HEK293 (cell line): ENCODE measurements at regions not wholly inside any gene's neighbourhood (a gene's known extent, or its start where the extent isn't known, plus 50 kb on each side); places are given as distances from the start of the nearest gene placed in this dataset.

ENCODE experiments used
- CTCF ChIA-PET: fragments of 350-600 bp; formaldehyde crosslinking; extraction: SDS; loops from one replicate; lab custom pipeline; 2021; ENCODE audit warnings: antibody characterized with exemption; lab: Yijun Ruan, JAX
- POLR2A ChIA-PET: fragments of 300-600 bp; formaldehyde crosslinking; extraction: SDS; loops from one replicate; lab custom pipeline; 2020; ENCODE audit warnings: antibody characterized with exemption, inconsistent platforms; lab: Yijun Ruan, JAX
- H3K27ac ChIP-seq: fragments of 200-500 bp; sonication (Bioruptor generic); 2 replicates; pipeline ENCODE4 v1.5.1; 2014; ENCODE audit warnings: low read depth, low read length, control low read depth, inconsistent platforms; ENCODE audit errors: extremely low read depth
- H3K36me3 ChIP-seq, 2 experiments: fragments of 200-500 bp in 1 of 2; sonication (Bioruptor generic) in 1 of 2; 1 replicate in 1 of 2; 2 replicates in 1 of 2; pipeline ENCODE4 v1.5.1; 2014 to 2017; ENCODE audit warnings: inconsistent platforms in 2 of 2, low read length in 2 of 2; ENCODE audit not compliant: control insufficient read depth in 2 of 2, insufficient read depth in 1 of 2
- H3K4me1 ChIP-seq: fragments of 200-500 bp; sonication (Bioruptor generic); 2 replicates; pipeline ENCODE4 v1.5.1; 2014; ENCODE audit warnings: mild to moderate bottlenecking, low read length, inconsistent platforms; ENCODE audit not compliant: control insufficient read depth, insufficient read depth
- H3K4me3 ChIP-seq: 2 replicates; pipeline ENCODE4 v1.5.1; 2011; ENCODE audit warnings: low read depth, mild to moderate bottlenecking, control low read depth, low read length, moderate library complexity
- H3K9me3 ChIP-seq: fragments of 200-500 bp; sonication (Bioruptor generic); 2 replicates; pipeline ENCODE4 v1.5.1; 2014; ENCODE audit warnings: low read depth, low read length, inconsistent platforms; ENCODE audit not compliant: control insufficient read depth, insufficient read depth
- GLI4 ChIP-seq: fragments of 450-650 bp; formaldehyde crosslinking; IDR thresholded peaks from 2 replicates; pipeline ENCODE4 v1.5.1; 2016; ENCODE audit warnings: missing biosample characterization, missing genetic modification characterization
- HIC1 ChIP-seq: fragments of 450-650 bp; formaldehyde crosslinking; IDR thresholded peaks from 2 replicates; pipeline ENCODE4 v1.5.1; 2016; ENCODE audit warnings: missing biosample characterization, missing genetic modification characterization
- REST ChIP-seq: fragments of 450-650 bp; formaldehyde crosslinking; IDR thresholded peaks from 2 replicates; pipeline ENCODE4 v1.5.1; 2016; ENCODE audit warnings: missing biosample characterization, missing genetic modification characterization
- TRIM28 ChIP-seq: IDR thresholded peaks from 2 replicates; pipeline ENCODE4 v1.6.1; 2011; ENCODE audit warnings: low read length, control low read depth, borderline replicate concordance
- ZBTB48 ChIP-seq: fragments of 450-650 bp; formaldehyde crosslinking; IDR thresholded peaks from 2 replicates; pipeline ENCODE4 v1.5.1; 2016; ENCODE audit warnings: missing biosample characterization, missing genetic modification characterization
- ZFHX2 ChIP-seq: fragments of 450-650 bp; formaldehyde crosslinking; conservative IDR thresholded peaks from 2 replicates; pipeline ENCODE4 v1.5.1; 2016; ENCODE audit warnings: missing biosample characterization, missing genetic modification characterization
- ZFP41 ChIP-seq: fragments of 450-650 bp; formaldehyde crosslinking; IDR thresholded peaks from 2 replicates; pipeline ENCODE4 v1.5.1; 2016; ENCODE audit warnings: missing biosample characterization, missing genetic modification characterization, borderline replicate concordance
- ZNF138 ChIP-seq: fragments of 450-650 bp; formaldehyde crosslinking; IDR thresholded peaks from 2 replicates; pipeline ENCODE4 v1.5.1; 2016; ENCODE audit warnings: missing biosample characterization, missing genetic modification characterization, borderline replicate concordance
- ZNF146 ChIP-seq: fragments of 450-650 bp; formaldehyde crosslinking; IDR thresholded peaks from 2 replicates; pipeline ENCODE4 v1.5.1; 2016; ENCODE audit warnings: missing biosample characterization, missing genetic modification characterization
- ZNF169 ChIP-seq: fragments of 450-650 bp; formaldehyde crosslinking; IDR thresholded peaks from 2 replicates; pipeline ENCODE4 v1.5.1; 2016; ENCODE audit warnings: missing biosample characterization, missing genetic modification characterization
- ZNF175 ChIP-seq: fragments of 450-650 bp; formaldehyde crosslinking; IDR thresholded peaks from 2 replicates; pipeline ENCODE4 v1.5.1; 2016; ENCODE audit warnings: missing biosample characterization, missing genetic modification characterization
- ZNF37A ChIP-seq: fragments of 450-650 bp; IDR thresholded peaks from 2 replicates; pipeline ENCODE4 v1.5.1; 2018; ENCODE audit warnings: missing biosample characterization, missing genetic modification characterization
- ZNF394 ChIP-seq: fragments of 450-650 bp; formaldehyde crosslinking; IDR thresholded peaks from 2 replicates; pipeline ENCODE4 v1.5.1; 2016; ENCODE audit warnings: missing biosample characterization, missing genetic modification characterization, mild to moderate bottlenecking, moderate library complexity, borderline replicate concordance
- ZNF449 ChIP-seq: fragments of 450-650 bp; formaldehyde crosslinking; IDR thresholded peaks from 2 replicates; pipeline ENCODE4 v1.5.1; 2017; ENCODE audit warnings: missing biosample characterization, mild to moderate bottlenecking, missing genetic modification characterization, moderate library complexity
- ZNF521 ChIP-seq: fragments of 450-650 bp; formaldehyde crosslinking; IDR thresholded peaks from 2 replicates; pipeline ENCODE4 v1.5.1; 2017; ENCODE audit warnings: missing biosample characterization, mild to moderate bottlenecking, missing genetic modification characterization
- ZNF555 ChIP-seq: fragments of 450-650 bp; formaldehyde crosslinking; conservative IDR thresholded peaks from 2 replicates; pipeline ENCODE4 v1.5.1; 2017; ENCODE audit warnings: missing biosample characterization, mild to moderate bottlenecking, missing genetic modification characterization, inconsistent platforms
- ZNF585B ChIP-seq: fragments of 450-650 bp; formaldehyde crosslinking; IDR thresholded peaks from 2 replicates; pipeline ENCODE4 v1.5.1; 2016; ENCODE audit warnings: missing biosample characterization, missing genetic modification characterization
- ZNF626 ChIP-seq: fragments of 450-650 bp; sonication (Bioruptor Pico); formaldehyde crosslinking; IDR thresholded peaks from 2 replicates; pipeline ENCODE4 v1.5.1; 2018; ENCODE audit warnings: missing biosample characterization, missing genetic modification characterization, inconsistent platforms
- ZNF701 ChIP-seq: fragments of 450-650 bp; formaldehyde crosslinking; IDR thresholded peaks from 2 replicates; pipeline ENCODE4 v1.5.1; 2016; ENCODE audit warnings: missing biosample characterization, missing genetic modification characterization
- ZNF776 ChIP-seq: fragments of 450-650 bp; formaldehyde crosslinking; IDR thresholded peaks from 2 replicates; pipeline ENCODE4 v1.5.0; 2017; ENCODE audit warnings: missing biosample characterization, missing genetic modification characterization, borderline replicate concordance
- TF ChIP-seq, protein P1 (sequence below): fragments of 450-650 bp; formaldehyde crosslinking; IDR thresholded peaks from 2 replicates; pipeline ENCODE4 v1.5.1; 2016; ENCODE audit warnings: missing biosample characterization, missing genetic modification characterization

- no peak overlapping the region for H3K4me3 ChIP-seq
- no peaks in the 10 kb centered on the region for H3K9me3 ChIP-seq
- TF ChIP-seq TRIM28: no peak
- TF ChIP-seq, protein P1, sequence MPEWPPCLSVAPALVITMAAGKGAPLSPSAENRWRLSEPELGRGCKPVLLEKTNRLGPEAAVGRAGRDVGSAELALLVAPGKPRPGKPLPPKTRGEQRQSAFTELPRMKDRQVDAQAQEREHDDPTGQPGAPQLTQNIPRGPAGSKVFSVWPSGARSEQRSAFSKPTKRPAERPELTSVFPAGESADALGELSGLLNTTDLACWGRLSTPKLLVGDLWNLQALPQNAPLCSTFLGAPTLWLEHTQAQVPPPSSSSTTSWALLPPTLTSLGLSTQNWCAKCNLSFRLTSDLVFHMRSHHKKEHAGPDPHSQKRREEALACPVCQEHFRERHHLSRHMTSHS: no peak
- no peak for TF ChIP-seq REST (tag by site-specific recombination)
- no peak for TF ChIP-seq ZNF521
- TF ChIP-seq ZNF449 (tag by site-specific recombination): no peak
- TF ChIP-seq ZFP41: no peak
- TF ChIP-seq ZNF37A (tag by site-specific recombination): no peak
- no peak for TF ChIP-seq GLI4
- no peak for TF ChIP-seq ZNF138 (tag by site-specific recombination)
- ChIA-PET CTCF (no interaction called here), POLR2A (no interaction called here)
- H3K36me3 ChIP-seq: no peaks in the 10 kb centered on the region
- no peaks in the 10 kb centered on the region for H3K4me1 ChIP-seq
- no peak overlapping the region for H3K27ac ChIP-seq
Observed at GRCh38 chr3:152718810-152719209, 116.1 kb upstream of the P2RY1 start.

GRCh38 chr3:152719264-152719663 is 115.7 kb upstream of the P2RY1 start:
- POLR2A ChIA-PET: no interaction called here
- Histone ChIP-seq H3K4me3 (no peak overlapping the region), H3K9me3 (no peaks in the 10 kb centered on the region), H3K36me3 (no peaks in the 10 kb centered on the region), H3K4me1 (no peaks in the 10 kb centered on the region), H3K27ac (no peak overlapping the region)
- CTCF ChIA-PET: no interaction called here
- TF ChIP-seq ZNF555 (no peak), ZNF146 (no peak), ZNF394 (tag by site-specific recombination) (peak; percentile 61; the same call in 1 of the 2 replicates), ZNF169 (tag by site-specific recombination) (no peak)

- ChIA-PET CTCF (no interaction called here), POLR2A (no interaction called here)
- H3K27ac ChIP-seq: no peak overlapping the region
- no peaks in the 10 kb centered on the region for H3K9me3 ChIP-seq
- H3K4me3 ChIP-seq: no peak overlapping the region
- H3K4me1 ChIP-seq: no peaks in the 10 kb centered on the region
- no peaks in the 10 kb centered on the region for H3K36me3 ChIP-seq
- TF ChIP-seq ZNF585B (tag by site-specific recombination) (no peak), ZBTB48 (tag by site-specific recombination) (no peak), ZNF175 (tag by site-specific recombination) (no peak), ZNF776 (tag by site-specific recombination) (no peak), HIC1 (tag by site-specific recombination) (no peak), ZFHX2 (tag by site-specific recombination) (no peak), ZNF701 (tag by site-specific recombination) (no peak), ZNF626 (no peak), TRIM28 (no peak)
- TF ChIP-seq, protein P1: no peak
Observed at GRCh38 chr3:152720951-152721718, 113.8 kb upstream of the P2RY1 start.
